HG02840 (cell line): ENCODE measurements at regions not wholly inside any gene's neighbourhood (a gene's known extent, or its start where the extent isn't known, plus 50 kb on each side); places are given as distances from the start of the nearest gene placed in this dataset.
"Not testable (repeated sequence)": the region's sequence is repeated elsewhere in the genome, so short reads cannot be mapped to it uniquely, and the experiment has no call there.

Experiments used
- ATAC-seq: cut with Tn5 transposase; IDR thresholded peaks from one replicate; pipeline ENCODE4 v1.9.1; 2021; ENCODE audit warnings: mild to moderate bottlenecking, moderate library complexity, moderate number of reproducible peaks; ENCODE audit not compliant: unreplicated experiment, low FRiP score

DNA sequence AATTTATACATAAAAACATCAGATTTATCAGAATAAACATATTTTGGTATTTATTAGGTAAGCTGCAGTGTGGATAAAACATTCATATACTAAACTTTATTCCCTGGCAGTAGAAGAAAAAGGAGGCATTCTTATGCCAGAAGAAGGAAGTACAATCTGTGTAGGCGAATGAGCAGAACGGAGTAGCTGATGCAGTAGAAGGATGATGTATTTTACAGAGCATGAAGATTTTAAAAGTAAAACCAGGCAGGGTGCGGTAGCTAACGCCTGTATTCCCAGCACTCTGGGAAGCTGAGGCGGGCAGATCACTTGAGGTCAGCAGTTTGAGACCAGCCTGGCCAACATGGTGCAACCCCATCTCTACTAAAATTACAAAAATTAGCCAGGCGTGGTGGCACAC, 294.9 kb upstream of the MKLN1 start:
- ATAC-seq: no peak

DNA sequence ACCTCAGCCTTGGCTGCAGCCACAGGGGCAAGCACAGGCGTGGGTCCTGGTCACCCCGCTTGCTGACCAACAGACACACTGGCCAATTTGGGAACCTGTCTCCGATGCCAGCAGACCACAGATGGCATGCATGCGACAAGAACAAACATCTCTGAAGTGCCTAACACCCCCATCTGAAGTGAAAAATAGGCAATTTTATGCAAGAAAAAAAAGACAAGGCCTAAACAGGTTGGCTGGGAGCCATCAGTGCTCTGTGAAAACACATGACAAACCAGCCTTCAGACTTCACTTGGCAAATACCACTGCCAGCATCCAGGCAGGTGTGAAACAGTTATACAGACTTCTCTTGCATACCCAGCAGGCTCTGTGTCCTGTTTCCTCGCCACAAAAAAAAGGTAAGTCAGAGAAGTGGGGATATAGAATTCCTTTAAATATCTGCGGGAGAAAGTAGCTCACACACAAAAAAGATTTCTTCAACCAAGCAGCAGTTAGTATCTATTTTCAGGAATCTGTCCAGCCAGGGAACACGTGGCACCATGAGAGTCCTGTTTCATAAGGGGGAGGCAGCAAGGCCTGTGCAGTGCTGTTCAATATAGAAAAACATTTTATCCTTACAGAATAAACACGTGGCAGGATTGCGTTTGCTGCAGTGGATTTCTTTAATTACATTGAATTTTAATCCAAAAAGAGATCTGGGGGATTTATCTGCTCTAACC, 293.4 kb upstream of the MKLN1 start:
- no peak for ATAC-seq

DNA sequence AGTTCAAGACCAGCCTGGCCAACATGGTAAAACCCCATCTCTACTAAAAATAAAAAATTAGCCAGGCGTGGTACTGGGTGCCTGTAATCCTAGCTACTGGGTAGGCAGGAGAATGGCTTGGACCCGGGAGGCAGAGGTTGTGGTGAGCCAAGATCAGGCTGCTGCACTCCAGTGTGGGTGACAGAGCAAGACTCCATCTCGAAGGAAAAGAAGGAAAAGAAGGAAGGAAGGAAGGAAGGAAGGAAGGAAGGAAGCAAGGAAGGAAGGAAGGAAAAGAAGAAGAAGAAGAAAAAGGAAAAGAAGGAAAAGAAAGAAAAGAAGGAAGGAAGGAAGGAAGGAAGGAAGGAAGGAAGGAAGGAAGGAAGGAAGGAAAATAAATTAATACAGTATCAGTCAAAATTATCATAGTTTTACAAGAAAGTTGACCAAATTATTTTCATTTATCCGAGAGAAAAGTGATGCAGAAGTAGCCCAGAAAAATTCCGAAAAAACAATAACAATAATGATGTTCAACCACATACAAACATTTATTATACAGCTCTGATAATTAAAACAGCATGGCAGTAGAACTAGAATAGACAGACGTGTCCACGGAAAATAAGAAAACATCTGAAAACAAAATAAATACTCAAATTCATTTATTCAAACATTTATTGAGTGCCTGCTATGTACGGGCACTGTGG, 292.4 kb upstream of the MKLN1 start:
- no peak for ATAC-seq

DNA sequence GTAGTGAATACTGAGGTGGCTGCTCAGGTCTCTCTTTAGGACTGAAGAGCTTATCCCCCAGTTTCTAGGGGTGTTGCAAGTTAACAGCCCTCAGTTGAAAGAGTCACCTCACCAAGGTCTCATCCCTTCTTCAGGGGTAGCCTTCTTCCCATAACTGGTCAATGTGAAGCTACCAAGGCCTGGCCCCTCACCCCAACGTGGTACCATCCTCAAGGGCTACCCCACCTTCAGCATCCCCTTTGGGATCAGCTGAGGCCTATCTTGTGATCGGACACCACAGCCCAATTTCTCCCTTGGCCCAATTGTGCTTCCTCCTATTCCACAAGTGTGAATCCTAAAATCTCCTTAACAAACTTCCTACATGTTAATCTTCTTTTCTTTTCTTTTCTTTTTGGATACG, 289.5 kb upstream of the MKLN1 start:
- no peak for ATAC-seq

DNA sequence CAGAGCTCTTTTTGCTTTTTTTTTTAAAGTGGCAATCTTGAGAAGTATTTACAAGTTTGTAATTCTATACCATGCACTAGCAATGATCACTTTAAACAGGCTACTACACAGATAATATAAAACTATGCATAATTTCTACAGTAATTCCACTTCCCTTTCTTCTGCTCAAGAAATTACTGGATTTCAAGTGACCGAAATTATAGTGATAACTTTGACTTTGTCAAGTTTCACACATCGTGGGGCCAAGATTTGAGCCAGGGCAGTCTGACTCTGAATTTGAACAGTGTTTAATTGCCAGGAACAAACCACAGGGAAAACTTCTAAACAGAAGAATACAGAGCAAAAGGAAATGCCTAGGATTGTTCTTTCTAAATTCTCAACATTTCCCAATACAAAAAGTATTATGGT, 288.3 kb upstream of the MKLN1 start:
- ATAC-seq: no peak

DNA sequence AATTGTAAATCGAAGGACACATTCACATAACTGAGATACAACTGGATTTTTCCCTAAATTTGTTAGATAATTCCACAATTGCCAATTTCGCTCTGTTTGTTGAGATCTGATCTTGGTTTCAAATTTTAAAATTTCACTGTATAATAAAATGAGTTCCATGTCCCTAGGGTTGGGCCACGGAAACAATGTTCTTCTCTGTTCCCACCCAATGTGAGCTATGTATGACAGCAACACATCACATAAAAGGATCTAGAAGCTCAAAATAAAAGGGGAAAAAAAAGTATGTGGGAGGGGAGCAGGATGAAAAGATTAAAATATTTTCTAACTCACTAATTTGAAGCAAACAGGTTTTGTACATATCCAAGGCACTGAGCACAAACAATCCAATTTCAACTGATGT, 287.8 kb upstream of the MKLN1 start:
- ATAC-seq: no peak

DNA sequence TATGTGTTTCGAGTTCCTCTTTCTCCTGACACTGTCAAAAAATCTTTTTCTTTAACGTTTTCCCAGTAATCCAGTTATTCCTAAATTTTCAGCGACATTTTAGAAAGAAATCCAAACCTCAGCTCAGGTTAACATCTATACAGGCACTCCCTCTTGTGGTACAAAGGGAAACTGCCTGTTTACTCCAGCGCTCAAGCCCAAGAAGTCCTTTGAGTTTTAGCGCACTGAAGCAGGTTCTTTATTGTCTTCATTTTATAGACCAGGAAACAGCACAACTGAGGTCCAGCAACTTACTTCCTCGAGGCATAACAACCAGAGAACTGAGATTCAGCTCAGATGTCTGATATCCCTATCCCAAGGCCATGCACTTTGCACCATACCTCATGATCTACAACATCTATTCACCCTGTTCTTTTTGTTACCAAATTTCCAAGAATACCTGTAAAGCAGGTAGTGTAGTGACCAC, 287.2 kb upstream of the MKLN1 start:
- ATAC-seq: no peak

DNA sequence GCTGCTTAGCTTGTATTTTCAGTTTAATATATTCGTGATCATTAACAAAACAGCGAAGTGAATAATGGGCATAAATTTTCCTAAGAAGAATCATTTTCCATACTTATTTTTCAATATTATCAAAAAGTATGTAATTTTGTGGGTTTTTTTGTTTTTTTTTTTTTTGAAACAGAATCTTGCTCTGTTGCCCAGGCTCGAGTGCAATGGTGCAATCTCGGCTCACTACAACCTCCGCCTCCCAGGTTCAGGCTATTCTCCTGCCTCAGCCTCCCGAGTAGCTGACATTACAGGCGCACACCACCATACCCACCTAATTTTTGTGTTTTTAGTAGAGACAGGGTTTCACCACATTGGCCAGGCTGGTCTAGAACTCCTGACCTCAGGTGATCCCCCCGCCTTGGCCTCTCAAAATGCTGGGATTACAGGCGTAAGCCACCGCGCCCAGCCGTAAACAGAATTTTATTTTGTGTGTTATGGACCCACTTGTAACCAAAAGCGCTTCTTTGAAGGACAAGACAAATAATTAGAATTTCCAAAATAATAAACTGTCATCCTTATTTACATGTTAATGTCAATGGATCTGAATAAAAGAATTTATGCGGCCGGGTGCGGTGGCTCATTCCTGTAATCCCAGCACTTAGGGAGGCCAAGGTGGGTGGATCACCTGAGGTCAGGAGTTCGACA, 286.5 kb upstream of the MKLN1 start:
- ATAC-seq: not testable (repeated sequence)

DNA sequence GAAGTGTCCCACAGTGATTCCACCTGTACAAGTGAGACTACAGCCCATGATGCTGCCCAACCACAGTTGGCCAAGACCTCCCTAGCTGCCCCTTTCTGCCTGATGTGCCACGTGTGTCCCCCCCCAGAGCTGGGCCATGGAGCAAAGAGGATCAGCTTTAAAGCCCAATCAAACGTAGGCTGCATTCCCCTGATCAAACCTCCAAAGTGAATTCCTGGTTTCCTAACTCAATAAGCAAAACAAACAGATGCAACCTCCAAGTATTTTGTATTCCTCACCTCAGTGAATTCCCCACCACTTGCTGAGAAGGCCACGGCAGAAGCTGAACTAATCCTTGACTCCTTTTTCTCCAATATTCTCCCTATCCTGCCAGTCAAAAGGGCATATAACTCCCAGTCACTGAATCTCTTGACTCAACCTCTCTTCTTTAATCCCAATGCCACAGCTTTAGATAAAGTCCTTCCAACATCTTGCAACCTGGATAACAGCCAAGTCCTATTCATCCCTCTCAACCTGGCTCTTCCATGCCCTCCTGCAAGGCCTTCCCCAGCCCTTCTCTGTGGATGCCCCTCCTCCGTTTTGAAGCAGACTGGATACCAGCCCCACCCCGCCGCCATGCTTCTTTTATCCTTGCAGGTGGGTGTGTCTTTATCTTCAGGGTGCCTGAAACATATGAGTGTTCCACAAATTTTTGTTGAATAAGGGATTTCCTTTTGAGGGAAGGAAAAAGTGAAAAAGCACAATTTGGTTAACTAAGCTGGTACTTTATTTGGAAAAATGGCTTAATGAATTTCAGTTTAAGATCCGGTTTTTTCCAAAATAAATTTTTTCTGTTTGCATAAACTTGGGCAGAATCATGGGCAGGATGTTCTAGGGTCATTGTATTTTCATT, 285.2 kb upstream of the MKLN1 start:
- ATAC-seq: no peak

DNA sequence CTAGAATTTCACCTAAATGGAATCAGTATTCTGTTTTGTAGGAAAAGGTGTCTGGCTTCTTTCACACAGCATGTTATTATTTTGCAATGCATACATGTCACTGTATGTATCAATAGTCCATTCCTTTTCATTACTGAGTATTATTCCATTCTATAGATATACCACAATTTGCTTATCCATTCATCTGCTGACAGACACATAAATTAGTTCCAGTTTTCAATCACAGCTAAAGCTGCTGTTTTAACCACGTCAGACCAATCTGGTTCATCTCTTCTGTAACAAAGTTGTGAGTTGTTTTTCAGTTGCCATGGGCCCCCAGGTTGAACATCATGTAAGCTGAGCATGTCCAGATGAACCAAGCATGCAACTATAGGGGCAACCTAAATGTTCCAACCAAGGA, 282.1 kb upstream of the MKLN1 start:
- ATAC-seq: no peak

DNA sequence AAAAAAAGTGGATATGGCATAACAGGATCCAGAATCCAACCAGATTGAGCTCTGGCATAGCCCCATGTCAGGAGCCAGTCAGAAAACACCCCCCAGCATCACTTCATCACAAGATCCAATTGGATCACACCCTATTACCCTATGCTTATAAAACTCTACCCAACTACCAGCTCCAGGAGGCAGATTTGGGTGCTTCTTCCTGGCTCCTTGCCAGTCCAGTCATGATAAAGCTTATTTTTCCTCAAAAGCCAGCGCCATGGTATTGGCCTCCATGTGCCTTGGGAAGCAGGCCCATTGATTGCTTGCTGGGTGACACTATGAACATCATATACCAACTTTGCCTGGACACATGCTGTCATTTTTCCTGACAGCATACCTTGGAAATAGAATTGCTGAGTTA, 281.4 kb upstream of the MKLN1 start:
- no peak for ATAC-seq

DNA sequence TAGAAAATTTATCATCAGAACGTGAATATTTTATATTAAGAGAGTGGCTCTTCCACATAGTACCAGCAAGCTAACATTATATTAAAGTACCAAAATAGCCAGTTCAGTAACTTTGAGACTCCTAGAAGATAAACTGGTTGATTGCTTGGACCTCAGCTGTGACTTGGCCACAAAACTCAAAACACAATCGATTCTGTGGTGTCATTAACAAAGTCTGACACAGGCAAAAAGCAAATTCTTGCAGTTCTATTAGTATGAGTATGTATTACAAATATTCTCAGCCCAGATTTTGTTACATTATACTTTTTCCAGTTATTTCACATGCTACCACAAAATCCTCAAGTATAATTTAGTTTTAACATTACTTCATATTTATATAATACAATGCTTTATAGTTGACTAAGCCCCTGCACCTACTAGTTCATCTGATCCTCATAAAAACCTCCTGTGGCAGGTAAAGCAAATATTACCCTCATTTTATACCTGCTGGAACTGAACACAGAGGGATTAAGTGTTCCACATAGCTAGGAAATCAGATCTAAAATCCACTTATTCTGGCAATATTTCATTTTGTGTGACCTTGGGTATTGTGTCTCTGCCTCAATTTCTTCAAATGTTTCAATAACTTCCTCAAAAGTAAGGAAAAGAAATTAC, 279.9 kb upstream of the MKLN1 start:
- ATAC-seq: no peak

DNA sequence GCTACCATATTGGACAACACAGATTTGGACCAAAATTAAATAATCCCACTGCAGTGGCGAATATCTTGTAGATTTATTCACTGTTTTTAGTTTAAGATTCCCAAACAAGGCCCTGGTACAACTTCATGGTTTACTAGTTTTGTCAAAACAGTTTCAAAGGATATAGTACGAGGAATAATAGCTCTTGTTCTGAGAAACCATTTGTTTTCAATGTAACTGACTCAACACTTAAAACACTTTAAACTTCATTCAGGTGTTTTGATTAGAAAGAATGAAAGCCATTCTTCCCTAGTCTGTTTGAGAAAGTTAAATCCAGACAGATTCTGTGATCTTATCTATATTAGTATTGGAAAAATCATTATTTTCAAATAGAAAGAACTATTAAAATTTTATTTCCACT, 276.4 kb upstream of the MKLN1 start:
- ATAC-seq: no peak

DNA sequence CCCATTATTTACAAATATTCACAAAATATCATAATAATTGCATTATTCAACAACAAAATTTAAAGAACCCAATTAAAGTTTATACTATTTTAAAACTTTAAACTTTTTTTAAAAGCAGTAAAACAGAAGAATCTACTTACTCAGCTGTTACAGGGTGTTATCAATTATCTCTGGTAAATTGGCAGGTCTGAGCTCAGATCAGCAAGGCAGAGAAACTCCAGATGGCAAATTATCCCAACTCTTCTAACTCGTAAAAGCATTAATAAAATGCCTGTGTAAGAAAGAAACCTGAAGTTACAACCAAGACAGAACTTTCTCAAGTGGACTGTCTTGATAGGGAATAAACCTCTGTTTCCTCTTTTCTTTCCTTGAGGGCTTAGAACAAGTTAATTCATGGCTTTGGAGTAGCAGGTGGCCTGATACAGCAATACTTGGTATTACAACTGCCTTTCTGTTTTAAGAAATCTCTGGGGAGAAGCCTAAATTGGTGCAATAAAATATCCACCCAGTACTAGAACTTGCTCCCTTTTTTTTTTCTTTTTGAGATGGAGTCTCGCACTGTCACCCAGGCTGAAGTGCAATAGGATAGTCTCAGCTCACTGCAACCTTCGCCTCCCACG, 275.3 kb upstream of the MKLN1 start:
- ATAC-seq: no peak

DNA sequence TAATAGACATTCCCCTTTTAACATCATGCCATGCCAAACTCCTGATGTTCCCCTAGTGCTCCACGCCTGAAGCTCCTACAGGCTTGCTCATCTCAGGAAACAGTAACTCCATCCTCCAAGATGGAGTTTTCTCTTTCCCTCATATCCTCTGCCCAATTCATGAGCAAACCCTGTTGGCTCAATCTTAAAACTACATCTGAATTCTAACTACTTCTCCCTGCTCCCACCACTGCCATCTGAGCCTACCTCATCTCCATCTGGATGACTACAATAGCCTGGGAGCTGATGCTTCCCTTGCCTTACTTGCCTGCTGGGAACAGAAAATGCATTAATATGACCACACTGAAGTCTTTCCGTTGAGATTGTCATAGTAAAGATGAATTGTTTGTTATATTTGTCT, 271.7 kb upstream of the MKLN1 start:
- ATAC-seq: no peak

DNA sequence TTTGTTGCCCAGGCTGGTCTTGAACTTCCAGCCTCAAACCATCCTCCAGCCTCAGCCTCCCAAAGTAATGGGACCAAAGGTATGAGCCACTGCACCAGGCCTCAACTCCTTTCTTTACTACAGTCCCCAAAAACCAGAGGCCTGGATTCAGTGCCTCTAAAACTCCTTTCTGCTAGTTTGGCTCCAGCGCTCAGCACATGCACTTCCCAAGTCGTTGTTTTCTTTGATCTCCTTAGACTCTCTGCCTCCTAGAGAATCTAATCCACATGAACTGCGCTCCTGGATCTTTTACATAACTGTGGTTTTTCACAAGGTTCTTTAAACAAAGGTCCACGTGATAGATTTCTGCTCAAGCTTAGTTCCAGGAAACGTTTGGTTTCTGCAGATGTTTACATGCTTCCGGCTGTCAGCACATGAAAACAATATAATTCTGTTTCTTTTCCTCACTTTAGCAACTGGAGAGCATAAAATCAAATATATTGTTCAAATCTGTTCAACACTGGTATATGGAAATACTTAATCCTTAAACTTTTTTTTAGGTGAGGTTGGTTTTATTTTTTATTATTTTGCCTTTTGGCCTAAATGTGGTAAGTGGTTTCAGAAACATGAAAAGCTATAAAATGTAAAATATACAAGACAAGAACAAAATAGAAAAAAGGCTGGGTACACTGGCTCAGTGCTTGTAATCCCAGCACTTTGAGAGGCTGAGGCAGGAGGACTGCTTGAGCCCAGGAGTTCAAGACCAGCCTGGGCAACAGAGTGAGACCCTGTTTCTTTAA, 270.5 kb upstream of the MKLN1 start:
- no peak for ATAC-seq

DNA sequence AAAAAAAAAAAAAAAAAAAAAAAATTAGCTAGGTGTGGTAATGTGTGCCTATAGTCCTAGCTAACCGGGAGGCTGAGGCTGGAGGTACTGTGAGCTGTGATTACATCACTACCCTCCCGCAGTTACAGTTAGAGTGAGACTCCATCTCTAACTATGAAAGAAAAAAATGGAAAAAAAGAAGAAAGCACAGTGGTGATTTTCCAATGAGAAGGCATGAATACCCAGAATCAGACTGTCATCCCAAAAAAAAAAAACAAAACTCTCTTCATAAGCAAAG, 269.9 kb upstream of the MKLN1 start:
- no peak for ATAC-seq

DNA sequence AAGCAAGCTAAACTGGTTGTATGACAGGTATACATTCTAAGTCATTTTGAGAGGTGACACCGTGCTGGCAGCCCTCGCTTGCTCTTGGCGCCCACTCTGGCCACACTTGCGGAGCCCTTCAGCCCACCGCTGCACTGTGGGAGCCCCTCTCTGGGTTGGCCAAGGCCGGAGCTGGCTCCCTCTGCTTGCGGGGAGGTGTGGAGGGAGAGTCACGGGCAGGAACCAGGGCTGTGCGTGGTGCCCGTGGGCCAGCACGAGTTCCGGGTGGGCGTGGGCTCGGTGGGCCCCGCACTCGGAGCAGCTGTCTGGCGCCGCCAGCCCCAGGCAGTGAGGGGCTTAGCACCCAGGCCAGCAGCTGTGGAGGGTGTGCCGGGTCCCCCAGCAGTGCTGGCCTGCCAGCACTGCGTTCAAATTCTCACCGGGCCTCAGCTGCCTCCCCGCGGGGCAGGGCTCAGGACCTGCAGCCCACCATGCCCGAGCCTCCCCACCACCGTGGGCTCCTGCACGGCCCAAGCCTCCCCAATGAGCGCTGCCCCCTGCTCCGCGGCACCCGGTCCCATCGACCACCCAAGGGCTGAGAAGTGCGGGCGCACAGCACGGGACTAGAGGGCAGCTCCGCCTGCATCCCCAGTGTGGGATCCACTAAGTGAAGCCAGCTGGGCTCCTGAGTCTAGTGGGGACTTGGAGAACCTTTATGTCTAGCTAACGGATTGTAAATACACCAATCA, 269.0 kb upstream of the MKLN1 start:
- ATAC-seq: not testable (repeated sequence)

DNA sequence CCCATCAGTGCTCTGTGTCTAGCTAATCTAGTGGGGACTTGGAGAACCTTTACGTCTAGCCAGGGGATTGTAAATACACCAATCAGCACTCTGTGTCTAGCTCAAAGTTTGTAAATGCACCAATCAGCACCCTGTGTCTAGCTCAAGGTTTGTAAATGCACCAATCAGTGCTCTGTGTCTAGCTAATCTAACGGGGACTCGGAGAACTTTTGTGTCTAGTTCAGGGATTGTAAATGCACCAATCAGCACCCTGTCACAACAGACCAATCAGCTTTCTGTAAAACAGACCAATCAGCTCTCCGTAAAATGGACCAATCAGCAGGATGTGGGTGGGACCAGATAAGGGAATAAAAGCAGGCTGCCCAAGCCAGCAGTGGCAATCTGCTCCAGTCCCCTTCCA, 268.3 kb upstream of the MKLN1 start:
- ATAC-seq: not testable (repeated sequence)
